ENCODE measurements at regions not wholly inside any gene's neighbourhood (a gene's known extent, or its start where the extent isn't known, plus 50 kb on each side); places are given as distances from the start of the nearest gene placed in this dataset.

- Histone ChIP-seq H3K79me2 (ENCODE audit: insufficient read depth, low read length) (no peaks in the 10 kb centered on the region), H3K36me3 (ENCODE audit: insufficient read depth, low read length) (no peaks in the 10 kb centered on the region), H3K9me3 (ENCODE audit: low read depth, low read length) (no peaks in the 10 kb centered on the region), H3K4me1 (ENCODE audit: insufficient read depth, low read length) (no peaks in the 10 kb centered on the region), H4K20me1 (ENCODE audit: insufficient read depth, low read length) (no peaks in the 10 kb centered on the region), H3K27me3 (ENCODE audit: insufficient read depth, low read length) (no peaks in the 10 kb centered on the region), H3K4me3 (ENCODE audit: insufficient read depth, low read length) (no peak overlapping the region), H2AFZ (ENCODE audit: low read length) (no peak overlapping the region), H3K4me2 (ENCODE audit: insufficient read depth, low read length) (no peak overlapping the region), H3K27ac (ENCODE audit: low read depth, low read length) (no peak overlapping the region)
- no peak for TF ChIP-seq CTCF (IDR thresholded peaks at IDR 0.05; ENCODE audit: extremely low read depth, low read depth, low read length)
- no peak for DNase-seq (ENCODE audit: insufficient read length, low spot score, missing footprints)
Measured at GRCh38 chr5:121758615-121759014, 93.1 kb upstream of the FTMT start.

- no peaks in the 10 kb centered on the region for H3K36me3 ChIP-seq (ENCODE audit: insufficient read depth, low read length)
- H3K4me3 ChIP-seq (ENCODE audit: insufficient read depth, low read length): no peak overlapping the region
- H4K20me1 ChIP-seq (ENCODE audit: insufficient read depth, low read length): no peaks in the 10 kb centered on the region
- DNase-seq (ENCODE audit: insufficient read length, low spot score, missing footprints): no peak
- H3K79me2 ChIP-seq (ENCODE audit: insufficient read depth, low read length): no peaks in the 10 kb centered on the region
- no peak overlapping the region for H2AFZ ChIP-seq (ENCODE audit: low read length)
- H3K27ac ChIP-seq (ENCODE audit: low read depth, low read length): no peak overlapping the region
- TF ChIP-seq CTCF (IDR thresholded peaks at IDR 0.05; ENCODE audit: extremely low read depth, low read depth, low read length): no peak
- H3K27me3 ChIP-seq (ENCODE audit: insufficient read depth, low read length): no peaks in the 10 kb centered on the region
- H3K4me1 ChIP-seq (ENCODE audit: insufficient read depth, low read length): no peaks in the 10 kb centered on the region
- H3K9me3 ChIP-seq (ENCODE audit: low read depth, low read length): no peaks in the 10 kb centered on the region
- no peak overlapping the region for H3K4me2 ChIP-seq (ENCODE audit: insufficient read depth, low read length)
Measured at GRCh38 chr5:121762426-121762825, 89.3 kb upstream of the FTMT start.

- Histone ChIP-seq H3K4me1 (ENCODE audit: insufficient read depth, low read length) (no peaks in the 10 kb centered on the region), H3K4me3 (ENCODE audit: insufficient read depth, low read length) (no peak overlapping the region), H3K4me2 (ENCODE audit: insufficient read depth, low read length) (no peak overlapping the region), H4K20me1 (ENCODE audit: insufficient read depth, low read length) (no peaks in the 10 kb centered on the region), H3K79me2 (ENCODE audit: insufficient read depth, low read length) (no peaks in the 10 kb centered on the region), H3K9me3 (ENCODE audit: low read depth, low read length) (no peaks in the 10 kb centered on the region), H3K27ac (ENCODE audit: low read depth, low read length) (no peak overlapping the region), H2AFZ (ENCODE audit: low read length) (no peak overlapping the region), H3K27me3 (ENCODE audit: insufficient read depth, low read length) (no peaks in the 10 kb centered on the region), H3K36me3 (ENCODE audit: insufficient read depth, low read length) (no peaks in the 10 kb centered on the region)
- no peak for DNase-seq (ENCODE audit: insufficient read length, low spot score, missing footprints)
- TF ChIP-seq CTCF (IDR thresholded peaks at IDR 0.05; ENCODE audit: extremely low read depth, low read depth, low read length): no peak
Measured at GRCh38 chr5:121763665-121764064, 88.0 kb upstream of the FTMT start.

GRCh38 chr5:121780406-121780805, 71.3 kb upstream of the FTMT start:
- H4K20me1 ChIP-seq (ENCODE audit: insufficient read depth, low read length): no peaks in the 10 kb centered on the region
- H3K27me3 ChIP-seq (ENCODE audit: insufficient read depth, low read length): no peaks in the 10 kb centered on the region
- DNase-seq (ENCODE audit: insufficient read length, low spot score, missing footprints): no peak
- H3K36me3 ChIP-seq (ENCODE audit: insufficient read depth, low read length): no peaks in the 10 kb centered on the region
- no peak overlapping the region for H2AFZ ChIP-seq (ENCODE audit: low read length)
- H3K9me3 ChIP-seq (ENCODE audit: low read depth, low read length): no peaks in the 10 kb centered on the region
- no peaks in the 10 kb centered on the region for H3K79me2 ChIP-seq (ENCODE audit: insufficient read depth, low read length)
- H3K4me3 ChIP-seq (ENCODE audit: insufficient read depth, low read length): no peak overlapping the region
- H3K4me2 ChIP-seq (ENCODE audit: insufficient read depth, low read length): no peak overlapping the region
- no peaks in the 10 kb centered on the region for H3K4me1 ChIP-seq (ENCODE audit: insufficient read depth, low read length)
- H3K27ac ChIP-seq (ENCODE audit: low read depth, low read length): no peak overlapping the region
- TF ChIP-seq CTCF (IDR thresholded peaks at IDR 0.05; ENCODE audit: extremely low read depth, low read depth, low read length): no peak

Data from osteoblast (primary cell).